VCaP (cell line): ENCODE measurements at regions not wholly inside any gene's neighbourhood (a gene's known extent, or its start where the extent isn't known, plus 50 kb on each side); places are given as distances from the start of the nearest gene placed in this dataset.
"Not testable (repeated sequence)": the region's sequence is repeated elsewhere in the genome, so short reads cannot be mapped to it uniquely, and the experiment has no call there.

Experiments used
- H3K27ac ChIP-seq: fragments of 450-650 bp; 2 replicates; pipeline ENCODE4 v1.5.1; 2017
- CTCF ChIP-seq: fragments of 450-650 bp; conservative IDR thresholded peaks from 2 replicates; pipeline ENCODE4 v1.5.1; 2017; ENCODE audit warnings: mild to moderate bottlenecking, moderate library complexity

DNA sequence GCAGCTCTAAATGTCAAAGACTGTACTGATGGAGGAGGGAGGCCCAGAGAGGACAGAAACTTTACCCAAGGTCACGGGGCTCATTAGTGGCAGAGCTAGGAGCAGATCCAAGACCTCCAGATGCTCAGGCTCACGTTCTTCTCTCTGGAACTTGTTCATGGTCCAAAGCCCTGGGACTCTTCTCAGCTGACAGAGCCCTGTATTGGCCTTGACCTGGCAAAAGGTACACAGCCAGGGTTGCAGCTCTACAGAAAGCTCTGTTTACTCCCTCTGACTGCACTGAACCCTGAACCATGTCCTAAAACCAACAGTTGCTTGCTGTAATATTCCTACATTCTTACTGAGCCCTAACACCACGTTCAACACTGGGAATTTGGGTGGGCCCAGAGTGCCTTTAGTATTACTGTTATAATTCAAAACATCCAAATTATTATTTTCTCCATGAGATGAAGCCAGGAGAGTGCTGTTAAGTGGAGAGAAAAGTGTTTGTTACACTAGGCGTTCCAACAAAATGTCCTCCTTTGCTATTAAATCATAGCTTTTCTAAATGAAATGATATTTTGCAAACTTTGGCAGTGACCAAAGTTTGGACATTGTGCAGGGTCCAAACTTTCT, 602.4 kb upstream of the CLINT1 start:
- H3K27ac ChIP-seq: no peak overlapping the region
- no peak for TF ChIP-seq CTCF

DNA sequence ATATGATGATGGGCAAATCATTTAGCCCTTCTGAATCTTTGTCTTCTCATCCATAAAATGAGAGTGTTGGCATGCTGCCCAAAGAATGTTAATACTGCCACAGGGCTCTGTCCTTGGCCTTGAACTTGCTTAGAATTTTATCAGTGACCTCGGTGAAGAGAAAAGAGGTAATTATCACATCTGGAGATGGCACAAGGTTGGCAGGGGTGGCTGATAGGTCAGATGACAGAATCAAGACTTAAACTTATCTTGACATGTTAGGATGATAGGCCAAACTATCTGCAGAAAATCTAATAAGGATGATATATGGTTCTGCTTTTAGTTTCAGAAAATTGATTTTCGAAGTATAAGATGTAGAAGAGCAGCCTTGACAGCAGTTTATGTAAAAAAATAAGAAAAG, 599.1 kb upstream of the CLINT1 start:
- TF ChIP-seq CTCF: no peak
- no peak overlapping the region for H3K27ac ChIP-seq

DNA sequence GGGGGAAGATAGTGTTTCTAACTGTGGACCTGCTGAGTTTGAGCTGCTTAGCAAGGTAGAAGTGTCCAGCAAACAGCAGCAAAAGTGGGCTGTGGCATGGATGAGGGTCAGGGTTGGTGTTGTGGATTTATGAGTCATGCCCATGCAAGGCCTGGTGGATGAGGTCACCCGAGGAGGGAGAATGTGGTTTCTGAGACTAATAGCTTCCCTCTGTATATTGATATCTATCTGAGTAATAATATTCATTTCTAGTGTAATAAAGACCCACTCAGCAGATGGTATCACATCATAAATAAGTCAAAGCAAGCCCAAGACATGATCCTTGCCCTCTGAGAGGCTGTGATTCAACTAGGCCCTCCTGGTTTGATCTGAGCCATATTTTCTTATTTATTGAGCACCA, 597.8 kb upstream of the CLINT1 start:
- H3K27ac ChIP-seq: no peak overlapping the region
- TF ChIP-seq CTCF: no peak

- no peak overlapping the region for H3K27ac ChIP-seq
Measured at GRCh38 chr5:158456241-158456640, 597.3 kb upstream of the CLINT1 start.

GRCh38 chr5:158451993-158452672, 593.2 kb upstream of the CLINT1 start:
- no peak for TF ChIP-seq CTCF
- H3K27ac ChIP-seq: no peak overlapping the region

More at GRCh38 chr5:158456241-158456640, 597.3 kb upstream of the CLINT1 start:
- TF ChIP-seq CTCF: no peak

GRCh38 chr5:158451203-158451992, 592.5 kb upstream of the CLINT1 start:
- H3K27ac ChIP-seq: no peak overlapping the region
- no peak for TF ChIP-seq CTCF

DNA sequence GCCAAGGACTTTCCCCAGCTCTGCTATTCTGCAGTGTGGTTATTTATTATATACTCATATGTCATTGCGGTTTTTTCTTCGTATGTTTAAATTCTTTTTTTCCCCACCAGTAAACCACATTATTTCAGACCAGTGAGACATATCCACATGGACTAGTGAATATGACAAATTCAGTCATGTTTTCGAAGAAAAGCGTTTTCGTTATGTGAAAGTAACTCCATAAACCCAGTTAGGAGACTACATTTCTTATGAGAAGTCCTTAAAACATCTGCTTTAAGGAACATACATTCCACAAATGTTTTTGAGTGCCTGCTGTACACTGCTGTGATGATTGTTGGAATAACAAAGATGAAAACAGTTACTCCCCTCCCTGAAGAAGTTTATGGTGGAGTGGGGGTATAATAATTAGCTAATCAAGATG, 591.8 kb upstream of the CLINT1 start:
- TF ChIP-seq CTCF: no peak

GRCh38 chr5:158446761-158447160, 587.8 kb upstream of the CLINT1 start:
- not testable (repeated sequence) for H3K27ac ChIP-seq

More for the DNA sequence above, 591.8 kb upstream of the CLINT1 start:
- H3K27ac ChIP-seq: no peak overlapping the region

DNA sequence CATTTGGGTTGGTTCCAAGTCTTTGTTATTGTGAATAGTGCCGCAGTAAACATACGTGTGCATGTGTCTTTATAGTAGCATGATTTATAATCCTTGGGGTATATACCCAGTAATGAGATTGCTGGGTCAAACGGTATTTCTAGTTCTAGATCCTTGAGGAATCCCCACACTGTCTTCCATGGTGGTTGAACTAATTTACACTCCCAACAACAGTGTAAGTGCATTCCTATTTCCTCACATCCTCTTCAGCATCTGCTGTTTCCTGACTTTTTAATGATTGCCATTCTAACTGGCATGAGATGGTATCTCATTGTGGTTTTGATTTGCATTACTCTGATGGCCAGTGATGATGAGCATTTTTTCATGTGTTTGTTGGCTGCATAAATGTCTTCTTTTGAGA, 580.3 kb upstream of the CLINT1 start:
- H3K27ac ChIP-seq: peak overlapping the region; percentile 68
